22Rv1 (cell line): ENCODE measurements at regions not wholly inside any gene's neighbourhood (a gene's known extent, or its start where the extent isn't known, plus 50 kb on each side); places are given as distances from the start of the nearest gene placed in this dataset.
A peak's percentile ranks its signal among the peaks of the same experiment; 100 is the strongest.
"Not testable (repeated sequence)": the region's sequence is repeated elsewhere in the genome, so short reads cannot be mapped to it uniquely, and the experiment has no call there.

Experiments used
- H3K27ac ChIP-seq: fragments of 450-650 bp; 2 replicates; pipeline ENCODE4 v1.5.1; 2017
- CTCF ChIP-seq: fragments of 450-650 bp; IDR thresholded peaks from 2 replicates; pipeline ENCODE4 v1.5.1; 2017; ENCODE audit warnings: mild to moderate bottlenecking
- ZFX ChIP-seq: fragments of 450-650 bp; IDR thresholded peaks from 2 replicates; pipeline ENCODE4 v1.6.1; 2017; ENCODE audit warnings: antibody characterized with exemption, borderline replicate concordance

- TF ChIP-seq ZFX (no peak), CTCF (no peak)
These were observed 1127.0 kb downstream of the DNAJB9 start for GRCh38 chr7:109696723-109697122.

GRCh38 chr7:109699661-109700060 is 1130.0 kb downstream of the DNAJB9 start:
- TF ChIP-seq CTCF = no peak
- TF ChIP-seq ZFX = no peak
- 0 out of 2 replicates have a peak overlapping the region, but pooled peaks have one; percentile 6 for H3K27ac ChIP-seq

More at GRCh38 chr7:109696723-109697122, 1127.0 kb downstream of the DNAJB9 start:
- H3K27ac ChIP-seq = peak overlapping the region; percentile 6

- H3K27ac ChIP-seq = no peak overlapping the region
- TF ChIP-seq CTCF (no peak), ZFX (no peak)
These were observed 1143.7 kb downstream of the DNAJB9 start for GRCh38 chr7:109713366-109713765.

GRCh38 chr7:109719359-109719758 is 1149.7 kb downstream of the DNAJB9 start:
- H3K27ac ChIP-seq = not testable (repeated sequence)

- H3K27ac ChIP-seq = no peak overlapping the region
- TF ChIP-seq CTCF (no peak), ZFX (no peak)
These were observed 1164.9 kb downstream of the DNAJB9 start for GRCh38 chr7:109734601-109735000.

- TF ChIP-seq ZFX (no peak), CTCF (no peak)
- H3K27ac ChIP-seq = no peak overlapping the region
These were observed 1166.2 kb downstream of the DNAJB9 start for GRCh38 chr7:109735881-109736280.

GRCh38 chr7:109745677-109746410 is 1176.2 kb downstream of the DNAJB9 start:
- H3K27ac ChIP-seq = no peak overlapping the region
- TF ChIP-seq CTCF (no peak), ZFX (no peak)

- H3K27ac ChIP-seq = no peak overlapping the region
- TF ChIP-seq ZFX (no peak), CTCF (no peak)
These were observed 1181.6 kb downstream of the DNAJB9 start for GRCh38 chr7:109751241-109751640.
